ENCODE measurements at regions not wholly inside any gene's neighbourhood (a gene's known extent, or its start where the extent isn't known, plus 50 kb on each side); places are given as distances from the start of the nearest gene placed in this dataset.
"Not testable (repeated sequence)": the region's sequence is repeated elsewhere in the genome, so short reads cannot be mapped to it uniquely, and the experiment has no call there.

GRCh38 chr12:62003226-62003625, 257.0 kb upstream of the USP15 start:
- DNase-seq (ENCODE audit: insufficient read length, low spot score) (no peak), FAIRE-seq (no peak)
- TF ChIP-seq TAF1 (IDR thresholded peaks at IDR 0.05; ENCODE audit: low read depth, low read length) (no peak), POLR2A (IDR thresholded peaks at IDR 0.05; ENCODE audit: low read depth, low read length) (no peak), POU2F2 (IDR thresholded peaks at IDR 0.05; ENCODE audit: low read depth, low read length) (no peak), PAX5 (IDR thresholded peaks at IDR 0.05; ENCODE audit: insufficient read depth, low read length, severe bottlenecking) (no peak), POLR2AphosphoS5 (IDR thresholded peaks at IDR 0.05; ENCODE audit: low read depth, low read length) (no peak), SPI1 (IDR thresholded peaks at IDR 0.05; ENCODE audit: low read depth, low read length) (no peak)

- FAIRE-seq, result no peak
Measured at GRCh38 chr12:62003701-62004100, 256.5 kb upstream of the USP15 start.

GRCh38 chr12:62005615-62006014, 254.6 kb upstream of the USP15 start:
- no peak for DNase-seq (ENCODE audit: insufficient read length, low spot score)
- TF ChIP-seq TAF1 (IDR thresholded peaks at IDR 0.05; ENCODE audit: low read depth, low read length) (no peak), POLR2AphosphoS5 (IDR thresholded peaks at IDR 0.05; ENCODE audit: low read depth, low read length) (no peak), SPI1 (IDR thresholded peaks at IDR 0.05; ENCODE audit: low read depth, low read length) (no peak)
- no peak for FAIRE-seq

More at GRCh38 chr12:62003701-62004100, 256.5 kb upstream of the USP15 start:
- no peak for TF ChIP-seq POU2F2 (IDR thresholded peaks at IDR 0.05; ENCODE audit: low read depth, low read length)
- no peak for TF ChIP-seq TAF1 (IDR thresholded peaks at IDR 0.05; ENCODE audit: low read depth, low read length)
- no peak for TF ChIP-seq POLR2A (IDR thresholded peaks at IDR 0.05; ENCODE audit: low read depth, low read length)
- no peak for TF ChIP-seq PAX5 (IDR thresholded peaks at IDR 0.05; ENCODE audit: insufficient read depth, low read length, severe bottlenecking)
- TF ChIP-seq POLR2AphosphoS5 (IDR thresholded peaks at IDR 0.05; ENCODE audit: low read depth, low read length), result no peak
- no peak for TF ChIP-seq SPI1 (IDR thresholded peaks at IDR 0.05; ENCODE audit: low read depth, low read length)
- no peak for DNase-seq (ENCODE audit: insufficient read length, low spot score)

GRCh38 chr12:62006076-62006732, 254.0 kb upstream of the USP15 start:
- FAIRE-seq (no peak), DNase-seq (ENCODE audit: insufficient read length, low spot score) (peak; percentile 20)
- no peak for TF ChIP-seq TAF1 (IDR thresholded peaks at IDR 0.05; ENCODE audit: low read depth, low read length)

- FAIRE-seq (no peak), DNase-seq (ENCODE audit: insufficient read length, low spot score) (no peak)
- TF ChIP-seq POLR2A (IDR thresholded peaks at IDR 0.05; ENCODE audit: low read depth, low read length) (no peak), PAX5 (IDR thresholded peaks at IDR 0.05; ENCODE audit: insufficient read depth, low read length, severe bottlenecking) (no peak), TAF1 (IDR thresholded peaks at IDR 0.05; ENCODE audit: low read depth, low read length) (no peak), SPI1 (IDR thresholded peaks at IDR 0.05; ENCODE audit: low read depth, low read length) (no peak), POLR2AphosphoS5 (IDR thresholded peaks at IDR 0.05; ENCODE audit: low read depth, low read length) (no peak), POU2F2 (IDR thresholded peaks at IDR 0.05; ENCODE audit: low read depth, low read length) (no peak)
Measured at GRCh38 chr12:62008703-62009102, 251.5 kb upstream of the USP15 start.

- FAIRE-seq, result no peak
- no peak for DNase-seq (ENCODE audit: insufficient read length, low spot score)
- TF ChIP-seq POLR2A (IDR thresholded peaks at IDR 0.05; ENCODE audit: low read depth, low read length) (no peak), TAF1 (IDR thresholded peaks at IDR 0.05; ENCODE audit: low read depth, low read length) (no peak), SPI1 (IDR thresholded peaks at IDR 0.05; ENCODE audit: low read depth, low read length) (no peak), POLR2AphosphoS5 (IDR thresholded peaks at IDR 0.05; ENCODE audit: low read depth, low read length) (no peak), POU2F2 (IDR thresholded peaks at IDR 0.05; ENCODE audit: low read depth, low read length) (no peak), PAX5 (IDR thresholded peaks at IDR 0.05; ENCODE audit: insufficient read depth, low read length, severe bottlenecking) (no peak)
Measured at GRCh38 chr12:62009445-62009844, 250.8 kb upstream of the USP15 start.

GRCh38 chr12:62010331-62010906, 249.8 kb upstream of the USP15 start:
- not testable (repeated sequence) for DNase-seq (ENCODE audit: insufficient read length, low spot score); FAIRE-seq

GRCh38 chr12:62010973-62011372, 249.2 kb upstream of the USP15 start:
- not testable (repeated sequence) for FAIRE-seq; DNase-seq (ENCODE audit: insufficient read length, low spot score)

GRCh38 chr12:62014330-62014729, 245.9 kb upstream of the USP15 start:
- DNase-seq (ENCODE audit: insufficient read length, low spot score), result no peak
- TF ChIP-seq SPI1 (IDR thresholded peaks at IDR 0.05; ENCODE audit: low read depth, low read length), result no peak
- no peak for TF ChIP-seq POU2F2 (IDR thresholded peaks at IDR 0.05; ENCODE audit: low read depth, low read length)
- no peak for TF ChIP-seq POLR2AphosphoS5 (IDR thresholded peaks at IDR 0.05; ENCODE audit: low read depth, low read length)
- TF ChIP-seq POLR2A (IDR thresholded peaks at IDR 0.05; ENCODE audit: low read depth, low read length), result no peak
- no peak for TF ChIP-seq TAF1 (IDR thresholded peaks at IDR 0.05; ENCODE audit: low read depth, low read length)
- TF ChIP-seq PAX5 (IDR thresholded peaks at IDR 0.05; ENCODE audit: insufficient read depth, low read length, severe bottlenecking), result no peak
- FAIRE-seq, result no peak

GRCh38 chr12:62016021-62016420, 244.2 kb upstream of the USP15 start:
- FAIRE-seq, result no peak
- DNase-seq (ENCODE audit: insufficient read length, low spot score), result no peak
- TF ChIP-seq POLR2AphosphoS5 (IDR thresholded peaks at IDR 0.05; ENCODE audit: low read depth, low read length), result no peak
- TF ChIP-seq TAF1 (IDR thresholded peaks at IDR 0.05; ENCODE audit: low read depth, low read length), result no peak
- TF ChIP-seq POU2F2 (IDR thresholded peaks at IDR 0.05; ENCODE audit: low read depth, low read length), result no peak
- TF ChIP-seq POLR2A (IDR thresholded peaks at IDR 0.05; ENCODE audit: low read depth, low read length), result no peak
- no peak for TF ChIP-seq SPI1 (IDR thresholded peaks at IDR 0.05; ENCODE audit: low read depth, low read length)
- TF ChIP-seq PAX5 (IDR thresholded peaks at IDR 0.05; ENCODE audit: insufficient read depth, low read length, severe bottlenecking), result no peak

GRCh38 chr12:62021808-62022207, 238.4 kb upstream of the USP15 start:
- FAIRE-seq (no peak), DNase-seq (ENCODE audit: insufficient read length, low spot score) (no peak)
- TF ChIP-seq PAX5 (IDR thresholded peaks at IDR 0.05; ENCODE audit: insufficient read depth, low read length, severe bottlenecking) (no peak), POLR2A (IDR thresholded peaks at IDR 0.05; ENCODE audit: low read depth, low read length) (no peak), TAF1 (IDR thresholded peaks at IDR 0.05; ENCODE audit: low read depth, low read length) (no peak)
